ENCODE measurements at regions not wholly inside any gene's neighbourhood (a gene's known extent, or its start where the extent isn't known, plus 50 kb on each side); places are given as distances from the start of the nearest gene placed in this dataset.

DNA sequence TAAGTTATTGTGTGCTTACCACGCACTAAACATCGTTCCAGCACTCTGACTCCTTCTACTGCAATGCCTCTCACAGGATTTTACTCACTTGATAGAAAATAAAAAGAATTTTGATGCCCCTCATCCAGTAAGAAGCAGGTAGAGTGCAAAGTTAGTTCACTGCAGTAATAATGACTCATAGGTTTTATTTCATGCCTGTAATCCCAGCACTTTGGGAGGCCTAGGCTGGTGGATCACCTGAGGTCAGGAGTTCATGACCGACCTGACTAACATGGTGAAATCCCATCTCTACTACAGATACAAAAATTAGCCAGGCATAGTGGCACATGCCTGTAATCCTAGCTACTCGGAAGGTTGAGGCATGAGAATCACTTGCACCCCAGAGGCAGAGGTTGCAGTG lies 190.6 kb downstream of the RAD51AP2 start (continued):
- TF ChIP-seq ZNF114 (CRISPR knock-in tag; IDR thresholded peaks at IDR 0.05): no peak
- TF ChIP-seq, protein P1, sequence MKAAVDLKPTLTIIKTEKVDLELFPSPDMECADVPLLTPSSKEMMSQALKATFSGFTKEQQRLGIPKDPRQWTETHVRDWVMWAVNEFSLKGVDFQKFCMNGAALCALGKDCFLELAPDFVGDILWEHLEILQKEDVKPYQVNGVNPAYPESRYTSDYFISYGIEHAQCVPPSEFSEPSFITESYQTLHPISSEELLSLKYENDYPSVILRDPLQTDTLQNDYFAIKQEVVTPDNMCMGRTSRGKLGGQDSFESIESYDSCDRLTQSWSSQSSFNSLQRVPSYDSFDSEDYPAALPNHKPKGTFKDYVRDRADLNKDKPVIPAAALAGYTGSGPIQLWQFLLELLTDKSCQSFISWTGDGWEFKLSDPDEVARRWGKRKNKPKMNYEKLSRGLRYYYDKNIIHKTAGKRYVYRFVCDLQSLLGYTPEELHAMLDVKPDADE (IDR thresholded peaks at IDR 0.05): no peak
- TF ChIP-seq CREB1 (CRISPR knock-in tag; IDR thresholded peaks at IDR 0.05; ENCODE audit: low read depth): no peak
- no peak for TF ChIP-seq EZH2 (IDR thresholded peaks at IDR 0.05; ENCODE audit: low read depth, unreplicated experiment)
- no peak for TF ChIP-seq EZH2phosphoT487 (IDR thresholded peaks at IDR 0.05; ENCODE audit: unreplicated experiment)
- TF ChIP-seq ZNF331 (CRISPR knock-in tag; IDR thresholded peaks at IDR 0.05; ENCODE audit: low read depth): no peak

DNA sequence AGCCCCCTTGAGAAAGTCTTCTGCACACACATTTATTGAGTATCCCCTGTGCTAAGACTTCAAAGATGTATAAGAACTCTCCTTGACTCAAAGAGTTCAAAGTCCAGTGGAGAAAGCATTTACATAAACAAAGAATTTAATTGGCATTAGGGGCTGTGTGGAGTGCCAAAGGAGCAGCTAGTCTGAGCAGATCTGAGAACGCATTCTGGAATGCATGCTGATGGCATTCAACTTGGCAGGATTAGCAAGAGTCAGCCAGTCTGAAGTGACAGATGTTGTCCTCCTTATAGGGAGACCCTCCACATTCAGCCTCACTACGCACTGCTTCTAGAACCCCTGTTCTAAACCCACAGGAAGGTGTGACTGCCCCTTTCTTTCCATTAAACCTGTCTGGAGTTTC lies 191.5 kb downstream of the RAD51AP2 start:
- Histone ChIP-seq H3K79me2 (replicated peaks; ENCODE audit: insufficient read depth) (no peaks in the 10 kb centered on the region), H3K4me3 (no peak overlapping the region), H4K20me1 (replicated peaks; ENCODE audit: insufficient read depth) (no peaks in the 10 kb centered on the region), H3K4me2 (no peak overlapping the region), H3K27ac (ENCODE audit: low read depth) (no peak overlapping the region), H3K4me1 (ENCODE audit: insufficient read depth) (no peaks in the 10 kb centered on the region), H3K27me3 (ENCODE audit: insufficient read depth) (no peaks in the 10 kb centered on the region), H3F3A (replicated peaks; ENCODE audit: low read depth) (no peaks in the 10 kb centered on the region), H2AFZ (no peak overlapping the region), H3K9me2 (ENCODE audit: insufficient read depth) (peaks cover 5% of the 10 kb centered on the region; the same call in 1 of the 2 replicates), H3K36me3 (ENCODE audit: insufficient read depth) (no peaks in the 10 kb centered on the region)
- Mint-ChIP-seq H3K27ac (no peak overlapping the region), H3K36me3 (ENCODE audit: low read depth) (no peaks in the 10 kb centered on the region), H3K4me1 (no peaks in the 10 kb centered on the region), H3K9me3 (no peaks in the 10 kb centered on the region), H3K27me3 (ENCODE audit: insufficient read depth, low read depth, poor library complexity) (no peaks in the 10 kb centered on the region), H3K4me3 (no peak overlapping the region)
- ATAC-seq (no peak), DNase-seq (ENCODE audit: low spot score) (no peak)
- TF ChIP-seq NANOG (IDR thresholded peaks at IDR 0.05; ENCODE audit: borderline replicate concordance): no peak
- TF ChIP-seq, protein P1 (IDR thresholded peaks at IDR 0.05): no peak
- TF ChIP-seq, protein P2, sequence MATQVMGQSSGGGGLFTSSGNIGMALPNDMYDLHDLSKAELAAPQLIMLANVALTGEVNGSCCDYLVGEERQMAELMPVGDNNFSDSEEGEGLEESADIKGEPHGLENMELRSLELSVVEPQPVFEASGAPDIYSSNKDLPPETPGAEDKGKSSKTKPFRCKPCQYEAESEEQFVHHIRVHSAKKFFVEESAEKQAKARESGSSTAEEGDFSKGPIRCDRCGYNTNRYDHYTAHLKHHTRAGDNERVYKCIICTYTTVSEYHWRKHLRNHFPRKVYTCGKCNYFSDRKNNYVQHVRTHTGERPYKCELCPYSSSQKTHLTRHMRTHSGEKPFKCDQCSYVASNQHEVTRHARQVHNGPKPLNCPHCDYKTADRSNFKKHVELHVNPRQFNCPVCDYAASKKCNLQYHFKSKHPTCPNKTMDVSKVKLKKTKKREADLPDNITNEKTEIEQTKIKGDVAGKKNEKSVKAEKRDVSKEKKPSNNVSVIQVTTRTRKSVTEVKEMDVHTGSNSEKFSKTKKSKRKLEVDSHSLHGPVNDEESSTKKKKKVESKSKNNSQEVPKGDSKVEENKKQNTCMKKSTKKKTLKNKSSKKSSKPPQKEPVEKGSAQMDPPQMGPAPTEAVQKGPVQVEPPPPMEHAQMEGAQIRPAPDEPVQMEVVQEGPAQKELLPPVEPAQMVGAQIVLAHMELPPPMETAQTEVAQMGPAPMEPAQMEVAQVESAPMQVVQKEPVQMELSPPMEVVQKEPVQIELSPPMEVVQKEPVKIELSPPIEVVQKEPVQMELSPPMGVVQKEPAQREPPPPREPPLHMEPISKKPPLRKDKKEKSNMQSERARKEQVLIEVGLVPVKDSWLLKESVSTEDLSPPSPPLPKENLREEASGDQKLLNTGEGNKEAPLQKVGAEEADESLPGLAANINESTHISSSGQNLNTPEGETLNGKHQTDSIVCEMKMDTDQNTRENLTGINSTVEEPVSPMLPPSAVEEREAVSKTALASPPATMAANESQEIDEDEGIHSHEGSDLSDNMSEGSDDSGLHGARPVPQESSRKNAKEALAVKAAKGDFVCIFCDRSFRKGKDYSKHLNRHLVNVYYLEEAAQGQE (IDR thresholded peaks at IDR 0.05; ENCODE audit: unreplicated experiment): no peak
- no peak for TF ChIP-seq EZH2phosphoT487 (IDR thresholded peaks at IDR 0.05; ENCODE audit: unreplicated experiment)
- TF ChIP-seq STAT1 (IDR thresholded peaks at IDR 0.05; ENCODE audit: unreplicated experiment): no peak
- no peak for TF ChIP-seq EZH2 (IDR thresholded peaks at IDR 0.05; ENCODE audit: low read depth, unreplicated experiment)
- TF ChIP-seq ZNF114 (CRISPR knock-in tag; IDR thresholded peaks at IDR 0.05): no peak
- TF ChIP-seq, protein P3, sequence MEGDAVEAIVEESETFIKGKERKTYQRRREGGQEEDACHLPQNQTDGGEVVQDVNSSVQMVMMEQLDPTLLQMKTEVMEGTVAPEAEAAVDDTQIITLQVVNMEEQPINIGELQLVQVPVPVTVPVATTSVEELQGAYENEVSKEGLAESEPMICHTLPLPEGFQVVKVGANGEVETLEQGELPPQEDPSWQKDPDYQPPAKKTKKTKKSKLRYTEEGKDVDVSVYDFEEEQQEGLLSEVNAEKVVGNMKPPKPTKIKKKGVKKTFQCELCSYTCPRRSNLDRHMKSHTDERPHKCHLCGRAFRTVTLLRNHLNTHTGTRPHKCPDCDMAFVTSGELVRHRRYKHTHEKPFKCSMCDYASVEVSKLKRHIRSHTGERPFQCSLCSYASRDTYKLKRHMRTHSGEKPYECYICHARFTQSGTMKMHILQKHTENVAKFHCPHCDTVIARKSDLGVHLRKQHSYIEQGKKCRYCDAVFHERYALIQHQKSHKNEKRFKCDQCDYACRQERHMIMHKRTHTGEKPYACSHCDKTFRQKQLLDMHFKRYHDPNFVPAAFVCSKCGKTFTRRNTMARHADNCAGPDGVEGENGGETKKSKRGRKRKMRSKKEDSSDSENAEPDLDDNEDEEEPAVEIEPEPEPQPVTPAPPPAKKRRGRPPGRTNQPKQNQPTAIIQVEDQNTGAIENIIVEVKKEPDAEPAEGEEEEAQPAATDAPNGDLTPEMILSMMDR (conservative IDR thresholded peaks at IDR 0.05; ENCODE audit: low read depth in 2 of 2): no peak
- TF ChIP-seq, protein P4, sequence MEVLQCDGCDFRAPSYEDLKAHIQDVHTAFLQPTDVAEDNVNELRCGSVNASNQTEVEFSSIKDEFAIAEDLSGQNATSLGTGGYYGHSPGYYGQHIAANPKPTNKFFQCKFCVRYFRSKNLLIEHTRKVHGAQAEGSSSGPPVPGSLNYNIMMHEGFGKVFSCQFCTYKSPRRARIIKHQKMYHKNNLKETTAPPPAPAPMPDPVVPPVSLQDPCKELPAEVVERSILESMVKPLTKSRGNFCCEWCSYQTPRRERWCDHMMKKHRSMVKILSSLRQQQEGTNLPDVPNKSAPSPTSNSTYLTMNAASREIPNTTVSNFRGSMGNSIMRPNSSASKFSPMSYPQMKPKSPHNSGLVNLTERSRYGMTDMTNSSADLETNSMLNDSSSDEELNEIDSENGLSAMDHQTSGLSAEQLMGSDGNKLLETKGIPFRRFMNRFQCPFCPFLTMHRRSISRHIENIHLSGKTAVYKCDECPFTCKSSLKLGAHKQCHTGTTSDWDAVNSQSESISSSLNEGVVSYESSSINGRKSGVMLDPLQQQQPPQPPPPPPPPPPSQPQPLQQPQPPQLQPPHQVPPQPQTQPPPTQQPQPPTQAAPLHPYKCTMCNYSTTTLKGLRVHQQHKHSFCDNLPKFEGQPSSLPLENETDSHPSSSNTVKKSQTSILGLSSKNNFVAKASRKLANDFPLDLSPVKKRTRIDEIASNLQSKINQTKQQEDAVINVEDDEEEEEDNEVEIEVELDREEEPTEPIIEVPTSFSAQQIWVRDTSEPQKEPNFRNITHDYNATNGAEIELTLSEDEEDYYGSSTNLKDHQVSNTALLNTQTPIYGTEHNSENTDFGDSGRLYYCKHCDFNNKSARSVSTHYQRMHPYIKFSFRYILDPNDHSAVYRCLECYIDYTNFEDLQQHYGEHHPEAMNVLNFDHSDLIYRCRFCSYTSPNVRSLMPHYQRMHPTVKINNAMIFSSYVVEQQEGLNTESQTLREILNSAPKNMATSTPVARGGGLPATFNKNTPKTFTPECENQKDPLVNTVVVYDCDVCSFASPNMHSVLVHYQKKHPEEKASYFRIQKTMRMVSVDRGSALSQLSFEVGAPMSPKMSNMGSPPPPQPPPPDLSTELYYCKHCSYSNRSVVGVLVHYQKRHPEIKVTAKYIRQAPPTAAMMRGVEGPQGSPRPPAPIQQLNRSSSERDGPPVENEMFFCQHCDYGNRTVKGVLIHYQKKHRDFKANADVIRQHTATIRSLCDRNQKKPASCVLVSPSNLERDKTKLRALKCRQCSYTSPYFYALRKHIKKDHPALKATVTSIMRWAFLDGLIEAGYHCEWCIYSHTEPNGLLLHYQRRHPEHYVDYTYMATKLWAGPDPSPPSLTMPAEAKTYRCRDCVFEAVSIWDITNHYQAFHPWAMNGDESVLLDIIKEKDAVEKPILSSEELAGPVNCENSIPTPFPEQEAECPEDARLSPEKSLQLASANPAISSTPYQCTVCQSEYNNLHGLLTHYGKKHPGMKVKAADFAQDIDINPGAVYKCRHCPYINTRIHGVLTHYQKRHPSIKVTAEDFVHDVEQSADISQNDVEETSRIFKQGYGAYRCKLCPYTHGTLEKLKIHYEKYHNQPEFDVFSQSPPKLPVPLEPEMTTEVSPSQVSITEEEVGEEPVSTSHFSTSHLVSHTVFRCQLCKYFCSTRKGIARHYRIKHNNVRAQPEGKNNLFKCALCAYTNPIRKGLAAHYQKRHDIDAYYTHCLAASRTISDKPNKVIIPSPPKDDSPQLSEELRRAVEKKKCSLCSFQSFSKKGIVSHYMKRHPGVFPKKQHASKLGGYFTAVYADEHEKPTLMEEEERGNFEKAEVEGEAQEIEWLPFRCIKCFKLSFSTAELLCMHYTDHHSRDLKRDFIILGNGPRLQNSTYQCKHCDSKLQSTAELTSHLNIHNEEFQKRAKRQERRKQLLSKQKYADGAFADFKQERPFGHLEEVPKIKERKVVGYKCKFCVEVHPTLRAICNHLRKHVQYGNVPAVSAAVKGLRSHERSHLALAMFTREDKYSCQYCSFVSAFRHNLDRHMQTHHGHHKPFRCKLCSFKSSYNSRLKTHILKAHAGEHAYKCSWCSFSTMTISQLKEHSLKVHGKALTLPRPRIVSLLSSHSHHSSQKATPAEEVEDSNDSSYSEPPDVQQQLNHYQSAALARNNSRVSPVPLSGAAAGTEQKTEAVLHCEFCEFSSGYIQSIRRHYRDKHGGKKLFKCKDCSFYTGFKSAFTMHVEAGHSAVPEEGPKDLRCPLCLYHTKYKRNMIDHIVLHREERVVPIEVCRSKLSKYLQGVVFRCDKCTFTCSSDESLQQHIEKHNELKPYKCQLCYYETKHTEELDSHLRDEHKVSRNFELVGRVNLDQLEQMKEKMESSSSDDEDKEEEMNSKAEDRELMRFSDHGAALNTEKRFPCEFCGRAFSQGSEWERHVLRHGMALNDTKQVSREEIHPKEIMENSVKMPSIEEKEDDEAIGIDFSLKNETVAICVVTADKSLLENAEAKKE (CRISPR knock-in tag; IDR thresholded peaks at IDR 0.05): no peak
- no peak for TF ChIP-seq ZNF331 (CRISPR knock-in tag; IDR thresholded peaks at IDR 0.05; ENCODE audit: low read depth)
- TF ChIP-seq CREB1 (CRISPR knock-in tag; IDR thresholded peaks at IDR 0.05; ENCODE audit: low read depth): no peak

Data from GM23338 (cell line).